ENCODE measurements at regions not wholly inside any gene's neighbourhood (a gene's known extent, or its start where the extent isn't known, plus 50 kb on each side); places are given as distances from the start of the nearest gene placed in this dataset.

DNA sequence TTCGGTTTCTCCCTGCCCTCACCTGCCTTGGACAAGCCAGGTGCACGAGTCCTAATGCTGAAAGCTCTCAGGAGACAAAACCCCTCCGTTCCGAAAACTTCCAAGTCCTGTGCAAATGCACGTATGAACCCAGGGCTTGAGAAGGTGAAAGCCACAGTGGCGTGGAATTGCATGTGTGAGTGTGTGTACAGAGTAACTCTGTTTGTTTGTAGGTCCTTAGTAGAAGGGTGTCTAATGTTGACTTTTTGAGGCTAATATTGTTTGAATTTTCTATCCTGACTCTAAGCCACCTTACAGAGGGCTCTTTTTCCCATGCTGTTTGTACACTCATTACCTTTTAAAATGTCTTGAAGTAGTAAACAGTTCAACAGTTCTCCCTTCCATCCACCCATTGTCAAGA, 129.1 kb downstream of the FOXA2 start:
- TF ChIP-seq, protein P1, sequence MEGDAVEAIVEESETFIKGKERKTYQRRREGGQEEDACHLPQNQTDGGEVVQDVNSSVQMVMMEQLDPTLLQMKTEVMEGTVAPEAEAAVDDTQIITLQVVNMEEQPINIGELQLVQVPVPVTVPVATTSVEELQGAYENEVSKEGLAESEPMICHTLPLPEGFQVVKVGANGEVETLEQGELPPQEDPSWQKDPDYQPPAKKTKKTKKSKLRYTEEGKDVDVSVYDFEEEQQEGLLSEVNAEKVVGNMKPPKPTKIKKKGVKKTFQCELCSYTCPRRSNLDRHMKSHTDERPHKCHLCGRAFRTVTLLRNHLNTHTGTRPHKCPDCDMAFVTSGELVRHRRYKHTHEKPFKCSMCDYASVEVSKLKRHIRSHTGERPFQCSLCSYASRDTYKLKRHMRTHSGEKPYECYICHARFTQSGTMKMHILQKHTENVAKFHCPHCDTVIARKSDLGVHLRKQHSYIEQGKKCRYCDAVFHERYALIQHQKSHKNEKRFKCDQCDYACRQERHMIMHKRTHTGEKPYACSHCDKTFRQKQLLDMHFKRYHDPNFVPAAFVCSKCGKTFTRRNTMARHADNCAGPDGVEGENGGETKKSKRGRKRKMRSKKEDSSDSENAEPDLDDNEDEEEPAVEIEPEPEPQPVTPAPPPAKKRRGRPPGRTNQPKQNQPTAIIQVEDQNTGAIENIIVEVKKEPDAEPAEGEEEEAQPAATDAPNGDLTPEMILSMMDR (IDR thresholded peaks at IDR 0.05) = no peak
- TF ChIP-seq POLR2AphosphoS5 (IDR thresholded peaks at IDR 0.05) (no peak), EP300 (IDR thresholded peaks at IDR 0.05) (no peak)

Measured in sigmoid colon (tissue), 4 donors.